K562 (cell line): ENCODE measurements at regions not wholly inside any gene's neighbourhood (a gene's known extent, or its start where the extent isn't known, plus 50 kb on each side); places are given as distances from the start of the nearest gene placed in this dataset.

ENCODE experiments used
- ELF1 ChIP-seq: fragments of 200-800 bp; sonication (Bioruptor generic); IDR thresholded peaks from 2 replicates; pipeline ENCODE4 v1.6.1; 2016; ENCODE audit warnings: missing genetic modification characterization, missing compliant biosample characterization
- PHB2 ChIP-seq: fragments of 450-650 bp; IDR thresholded peaks from 2 replicates; pipeline ENCODE4 v1.6.1; 2017; ENCODE audit warnings: low read depth
- POLR2A ChIP-seq: fragments of 450-650 bp; conservative IDR thresholded peaks from 2 replicates; pipeline ENCODE4 v1.6.1; 2016

GRCh38 chr13:74047931-74048600 lies 86.1 kb downstream of the KLF12 start:
- TF ChIP-seq POLR2A = no peak
- no peak for TF ChIP-seq PHB2
- TF ChIP-seq ELF1 (tag) = no peak
